NCI-H128 (cell line): ENCODE measurements at regions not wholly inside any gene's neighbourhood (a gene's known extent, or its start where the extent isn't known, plus 50 kb on each side); places are given as distances from the start of the nearest gene placed in this dataset.
A peak's percentile ranks its signal among the peaks of the same experiment; 100 is the strongest.

Experiments used
- DNase-seq: peaks from one replicate; lab custom pipeline; 2025; ENCODE audit not compliant: unreplicated experiment; lab: John Stamatoyannopoulos, UW

DNA sequence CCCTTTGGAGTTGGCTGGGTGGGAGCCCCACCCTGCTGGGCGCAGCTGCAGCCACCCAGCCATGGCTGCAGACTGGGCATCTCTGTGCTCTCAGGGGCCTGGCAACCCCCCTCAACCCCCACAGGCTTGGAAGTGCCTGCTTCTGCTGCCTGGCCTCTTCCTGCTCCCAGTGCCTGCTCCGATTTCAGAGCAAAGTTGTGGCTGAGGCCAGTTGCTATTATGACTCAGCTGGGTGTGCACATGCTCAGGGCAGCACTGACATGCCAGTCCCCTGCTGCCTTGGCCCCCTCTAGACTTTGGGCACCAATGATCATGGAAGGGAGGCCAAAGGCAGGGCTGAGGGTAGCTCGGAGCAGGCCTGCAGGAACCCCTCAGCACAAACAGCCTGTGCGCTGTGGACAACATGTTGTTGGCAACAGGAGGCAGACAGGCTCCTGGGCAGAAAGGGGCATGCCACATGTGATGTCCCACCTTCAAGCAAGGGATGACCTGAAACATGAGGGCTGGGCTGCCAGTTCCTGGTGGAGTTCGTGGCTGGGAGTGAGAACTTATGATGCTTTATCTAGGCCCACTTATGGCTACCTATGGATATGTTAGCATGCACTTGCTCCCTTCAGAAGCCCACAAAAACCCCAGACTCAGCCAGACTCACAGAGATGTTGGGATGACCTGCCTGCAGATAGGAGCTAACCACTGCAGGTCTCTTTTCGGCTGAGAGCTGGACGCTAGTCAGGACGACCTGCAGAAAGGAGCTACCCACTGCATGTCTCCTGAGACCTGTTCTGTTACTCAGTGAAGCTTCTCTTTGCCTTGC is 96.4 kb upstream of the AMOTL1 start:
- DNase-seq: no peak

DNA sequence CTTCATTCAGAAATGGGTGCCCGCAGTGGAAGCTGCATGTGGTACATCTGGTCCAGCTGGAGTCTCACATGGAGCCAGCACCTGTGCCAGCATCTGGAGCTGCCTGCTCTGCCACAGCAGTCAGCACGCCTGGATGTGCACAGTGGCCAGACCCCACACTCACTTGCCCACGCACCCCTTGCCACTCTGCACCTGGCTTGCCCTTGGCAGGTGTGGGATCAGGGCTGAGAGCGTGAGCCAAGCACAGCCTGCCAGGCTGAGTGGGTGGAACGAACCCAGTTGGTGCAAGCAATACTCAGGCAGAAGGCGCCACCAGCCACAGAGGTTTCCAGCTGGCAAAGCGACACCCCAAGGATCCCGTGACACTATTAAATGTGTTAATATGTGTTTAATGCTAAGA is 95.5 kb upstream of the AMOTL1 start:
- DNase-seq: no peak

DNA sequence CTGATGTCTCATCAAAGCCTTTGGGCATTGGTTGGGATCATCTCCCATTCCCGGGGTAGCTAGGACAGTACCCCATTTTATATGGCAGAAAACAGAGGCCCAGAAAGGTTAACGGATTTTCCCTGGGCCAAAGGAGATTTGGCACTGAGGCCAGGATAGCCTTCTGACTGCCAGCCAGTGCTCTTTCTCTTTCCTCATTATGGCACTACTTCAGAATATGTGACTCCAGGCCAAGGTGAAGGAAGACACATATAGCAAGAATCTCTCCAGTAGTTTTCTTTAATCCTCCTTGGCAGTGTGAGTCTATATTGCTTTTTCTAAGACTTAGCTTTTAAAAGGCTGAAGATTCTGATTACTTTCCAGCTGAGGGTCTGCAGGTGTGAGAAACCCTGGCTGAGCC is 94.8 kb upstream of the AMOTL1 start:
- DNase-seq: no peak

DNA sequence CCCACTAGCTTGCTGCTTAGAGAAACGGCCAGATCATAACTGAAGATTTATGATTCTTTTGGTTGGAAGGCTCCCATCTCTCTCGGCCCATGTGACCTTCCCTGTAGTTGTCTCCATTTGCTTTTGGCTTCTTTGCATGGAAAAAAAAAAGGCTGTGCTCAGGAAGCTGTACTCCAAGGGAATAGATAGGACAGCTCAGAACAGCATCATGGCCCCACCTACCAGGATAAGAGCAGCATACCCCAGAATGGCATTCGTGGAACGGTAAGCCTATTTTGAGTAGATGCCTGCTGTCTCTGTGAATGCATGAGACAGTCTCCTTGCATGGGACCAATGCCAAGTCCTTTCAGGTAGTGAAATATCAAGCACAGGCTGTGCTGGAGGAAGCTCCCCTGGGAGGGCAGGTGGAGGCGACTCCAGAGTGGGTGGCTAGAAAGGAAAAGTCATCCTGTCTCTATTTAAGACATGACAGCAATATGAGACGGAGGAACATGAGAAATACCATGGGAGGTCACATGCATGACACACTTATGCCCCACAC is 94.1 kb upstream of the AMOTL1 start:
- DNase-seq: peak; percentile 39

DNA sequence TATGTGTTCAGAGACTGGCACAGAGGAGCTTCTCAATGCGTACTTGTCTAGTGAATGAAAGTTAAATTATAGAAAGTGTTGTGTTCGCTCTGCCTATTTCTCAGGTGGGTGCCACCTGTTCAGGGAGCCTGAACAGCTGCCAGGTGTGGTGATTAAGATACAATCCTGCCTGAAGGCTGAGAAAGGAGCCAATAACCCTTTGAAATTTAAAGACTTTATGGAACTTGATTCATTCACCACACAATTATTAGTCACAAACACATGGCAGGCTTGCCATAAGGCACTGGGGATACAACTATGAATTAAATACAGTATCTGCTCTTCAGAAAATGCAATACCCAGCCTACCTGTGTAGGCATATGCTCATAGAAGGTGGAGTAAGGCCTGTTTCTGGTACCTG is 92.9 kb upstream of the AMOTL1 start:
- DNase-seq: no peak

DNA sequence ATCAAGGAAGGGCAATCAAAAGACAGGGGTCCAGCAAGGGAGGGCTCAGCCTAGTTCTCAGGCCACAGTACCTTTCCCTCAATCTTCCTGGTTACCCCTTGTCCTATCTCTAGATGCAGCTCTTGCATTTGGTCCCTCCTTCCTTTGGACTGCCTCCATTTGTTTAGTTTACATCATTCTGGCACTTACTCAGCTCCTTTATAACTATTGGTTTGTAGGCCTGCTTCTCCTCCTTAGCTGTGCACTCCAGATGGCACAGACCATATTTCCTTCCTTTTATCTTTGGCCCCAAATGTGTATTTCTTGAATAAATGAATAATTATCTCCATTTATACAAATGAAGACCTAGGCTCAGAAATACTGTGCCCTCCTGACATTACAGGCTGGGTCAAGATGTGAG is 92.3 kb upstream of the AMOTL1 start:
- no peak for DNase-seq

DNA sequence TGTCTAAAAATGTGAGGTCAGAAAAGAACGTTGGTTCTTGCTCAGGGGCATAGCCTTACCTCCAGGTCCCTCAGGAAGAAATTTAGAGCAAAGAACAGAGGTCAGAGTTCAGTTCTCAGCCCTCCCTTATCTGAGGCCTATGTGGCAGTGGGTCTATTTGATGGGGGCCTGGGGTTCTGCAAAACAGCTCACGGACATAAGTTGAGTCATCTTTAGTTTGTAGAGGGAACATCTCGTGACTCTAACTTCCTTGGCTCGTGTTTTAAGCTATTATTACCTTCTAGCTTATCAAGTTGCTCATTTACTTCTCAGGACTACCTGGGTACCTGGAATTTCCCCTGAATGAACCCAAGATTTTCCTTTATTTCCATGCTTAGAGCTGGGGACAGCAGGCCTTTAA is 91.3 kb upstream of the AMOTL1 start:
- no peak for DNase-seq

DNA sequence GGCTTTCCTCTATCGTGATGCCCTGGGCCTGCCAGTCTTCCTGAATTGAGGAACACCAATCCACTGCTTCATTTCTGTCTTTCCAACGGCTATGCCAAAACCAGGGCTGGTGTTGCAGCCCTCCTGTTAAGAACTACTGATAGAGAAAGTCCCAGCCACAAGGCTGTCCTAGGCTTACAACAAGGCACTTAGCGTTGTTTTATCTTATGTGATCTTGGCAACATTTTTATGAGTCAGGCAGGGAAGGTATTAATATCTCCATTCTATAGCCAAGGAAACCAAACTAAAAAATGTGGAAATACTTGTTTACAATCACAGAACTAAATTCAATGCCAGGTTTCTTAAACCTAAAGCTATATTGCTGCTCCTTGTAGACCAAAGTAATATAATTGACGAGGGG is 89.9 kb upstream of the AMOTL1 start:
- no peak for DNase-seq

DNA sequence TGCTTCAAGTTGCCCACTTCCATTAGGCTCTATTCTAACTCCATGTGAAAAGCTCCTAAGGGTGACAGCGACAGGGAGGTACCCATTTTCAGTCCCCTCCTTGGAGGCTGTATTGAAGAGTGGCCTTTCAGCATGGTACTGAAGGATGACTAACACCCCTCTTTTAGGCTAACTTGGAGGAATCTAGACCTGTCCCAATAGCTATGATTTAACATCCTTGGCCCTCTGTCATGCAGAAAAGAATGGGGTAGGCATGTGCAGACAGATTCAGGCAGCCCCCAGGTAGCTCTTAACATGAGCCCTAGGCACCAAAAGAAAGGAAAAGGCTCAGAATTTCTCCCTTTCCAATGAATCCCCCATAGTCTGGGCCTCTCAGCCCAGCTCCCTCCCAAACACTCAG is 89.3 kb upstream of the AMOTL1 start:
- DNase-seq: no peak

DNA sequence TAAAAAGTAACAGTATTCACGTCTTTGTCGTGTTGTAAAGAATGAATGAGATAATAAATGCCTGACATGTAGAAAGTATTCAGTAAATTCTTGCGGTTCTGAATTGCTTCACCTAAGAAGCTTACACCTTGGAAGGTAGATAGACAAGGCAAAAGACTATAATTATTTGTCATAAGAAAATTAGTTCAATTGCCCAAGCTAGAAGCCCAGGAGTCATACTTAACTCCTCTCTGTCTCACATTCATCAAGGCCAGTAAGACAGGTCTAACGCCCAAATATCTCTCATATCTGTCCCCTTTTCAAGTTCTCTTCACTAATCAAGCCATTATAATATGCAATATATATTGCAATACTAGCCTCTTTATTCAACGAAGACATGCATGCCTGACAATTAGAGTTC is 87.7 kb upstream of the AMOTL1 start:
- DNase-seq: no peak

DNA sequence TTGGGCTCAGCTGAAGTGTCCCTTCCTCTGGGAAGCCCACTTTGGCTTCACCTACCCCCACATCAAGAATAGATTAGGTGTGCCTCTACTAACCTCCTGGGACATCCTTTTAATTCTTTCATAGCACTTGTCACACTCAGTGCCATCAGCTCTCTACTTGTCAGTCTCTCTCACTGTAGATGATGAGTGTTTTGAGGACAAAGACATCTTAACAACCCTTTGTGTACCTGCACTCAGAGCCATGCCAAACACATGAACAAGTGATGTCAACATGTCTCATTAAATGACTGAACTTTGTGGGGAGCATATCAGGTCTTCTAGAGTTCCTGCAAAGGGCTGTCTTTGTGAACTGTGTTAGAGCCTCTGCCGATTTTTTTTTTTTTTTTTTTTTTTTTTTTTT is 87.0 kb upstream of the AMOTL1 start:
- no peak for DNase-seq

DNA sequence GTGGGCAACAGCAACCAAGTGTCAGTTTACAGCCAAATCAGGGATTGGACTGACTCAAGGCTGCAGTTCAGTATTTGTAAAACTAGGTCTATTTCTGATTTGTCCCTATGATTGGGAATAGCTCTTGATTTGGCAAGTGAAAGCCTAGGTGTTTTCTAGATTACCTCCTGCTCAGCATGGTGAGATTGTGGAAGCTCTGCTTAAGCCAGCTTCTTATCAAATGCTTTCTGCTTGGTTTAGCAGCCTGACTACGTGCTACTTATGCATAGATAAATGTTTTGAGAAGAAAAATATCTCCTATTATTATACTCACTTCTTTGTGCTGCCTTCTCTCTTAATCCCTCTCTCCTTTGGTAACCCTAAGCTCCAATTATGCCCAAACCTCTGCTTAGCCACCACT is 86.3 kb upstream of the AMOTL1 start:
- DNase-seq: no peak

DNA sequence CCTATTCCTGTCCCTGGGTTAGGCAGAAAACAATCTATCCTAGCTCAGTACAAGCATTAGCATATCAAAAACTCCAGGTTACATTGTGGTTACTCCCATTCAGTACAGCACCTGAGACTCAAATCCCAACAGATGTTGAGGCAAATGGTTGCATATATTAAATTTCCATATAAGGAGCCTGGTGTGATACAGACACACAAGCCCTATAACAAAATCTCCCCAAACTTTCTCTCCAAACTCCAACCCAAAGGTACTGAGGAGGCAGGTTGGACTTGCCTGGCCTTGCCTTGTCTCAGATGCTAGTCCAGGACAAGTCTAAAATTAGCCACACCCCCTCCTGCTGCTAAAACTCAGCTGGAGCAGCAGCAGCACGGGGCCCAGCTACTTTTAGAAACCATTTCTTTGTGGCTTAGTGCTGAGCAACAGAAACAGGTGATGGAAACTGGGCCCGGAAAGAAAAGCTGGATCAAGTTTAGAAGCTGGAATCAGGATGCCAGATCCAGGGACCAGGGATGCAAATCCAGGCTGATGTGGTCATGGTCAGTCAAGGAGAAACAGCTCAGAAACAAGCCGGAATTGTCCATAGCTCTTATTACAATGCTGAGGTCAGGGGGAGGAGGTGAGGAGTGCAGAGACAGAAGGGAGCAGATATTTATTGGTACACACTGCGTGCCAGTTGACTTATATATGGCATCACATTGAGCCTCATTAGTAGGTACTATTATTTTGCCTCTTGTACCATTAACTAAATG is 73.7 kb upstream of the AMOTL1 start:
- no peak for DNase-seq

DNA sequence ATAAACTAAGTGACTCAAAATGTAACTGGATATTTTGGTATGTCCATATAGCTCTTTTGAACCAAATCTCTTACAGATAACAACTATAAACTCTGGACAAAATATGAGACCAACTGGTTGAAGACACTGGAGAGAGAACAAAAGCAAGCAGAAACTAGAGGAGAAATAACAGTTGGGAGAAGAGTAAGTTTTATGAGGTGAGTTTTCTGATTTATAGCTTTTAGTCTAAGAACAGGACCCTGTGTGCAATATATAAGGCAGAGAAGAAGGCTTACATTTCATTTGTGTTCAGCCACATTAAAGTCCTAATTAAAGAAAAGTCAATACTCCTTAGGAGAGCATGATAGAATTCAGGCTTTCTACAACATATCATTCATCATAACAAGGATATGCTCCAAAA is 71.0 kb upstream of the AMOTL1 start:
- DNase-seq: no peak

DNA sequence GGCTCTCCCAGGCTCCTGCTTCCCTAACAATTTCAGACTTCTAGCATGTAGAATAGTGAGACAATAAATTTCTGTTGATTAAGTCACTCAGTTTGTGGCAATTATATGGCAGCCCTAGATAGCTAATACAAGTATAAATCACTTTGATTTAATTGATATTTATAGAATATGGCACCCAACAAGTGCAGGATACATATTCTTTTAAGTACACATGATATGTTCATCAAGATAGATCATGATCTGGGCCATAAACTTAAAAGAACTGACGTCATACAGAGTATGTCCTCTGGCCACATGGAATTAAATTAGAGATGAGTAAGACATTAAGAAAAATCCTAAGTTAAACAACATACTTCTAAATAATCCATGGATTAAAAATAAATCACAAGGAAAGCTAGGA is 67.5 kb upstream of the AMOTL1 start:
- DNase-seq: no peak

DNA sequence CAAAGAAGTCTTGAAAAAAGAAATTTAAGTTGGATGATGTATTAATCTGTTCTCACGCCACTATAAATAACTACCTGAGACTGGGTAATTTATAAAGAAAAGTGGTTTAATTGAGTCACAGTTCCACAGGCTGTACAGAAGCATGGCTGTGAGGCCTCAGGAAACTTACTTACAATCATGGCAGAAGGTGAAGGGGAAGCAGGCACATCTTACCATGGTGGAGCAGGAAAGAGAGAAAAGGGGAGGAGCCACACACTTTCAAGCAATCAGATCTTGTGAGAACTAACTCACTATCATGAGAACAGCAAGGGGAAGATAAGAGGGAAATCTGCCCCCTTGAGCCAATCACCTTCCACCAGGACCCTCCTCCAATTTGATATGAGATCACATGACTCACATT is 65.7 kb upstream of the AMOTL1 start:
- no peak for DNase-seq

DNA sequence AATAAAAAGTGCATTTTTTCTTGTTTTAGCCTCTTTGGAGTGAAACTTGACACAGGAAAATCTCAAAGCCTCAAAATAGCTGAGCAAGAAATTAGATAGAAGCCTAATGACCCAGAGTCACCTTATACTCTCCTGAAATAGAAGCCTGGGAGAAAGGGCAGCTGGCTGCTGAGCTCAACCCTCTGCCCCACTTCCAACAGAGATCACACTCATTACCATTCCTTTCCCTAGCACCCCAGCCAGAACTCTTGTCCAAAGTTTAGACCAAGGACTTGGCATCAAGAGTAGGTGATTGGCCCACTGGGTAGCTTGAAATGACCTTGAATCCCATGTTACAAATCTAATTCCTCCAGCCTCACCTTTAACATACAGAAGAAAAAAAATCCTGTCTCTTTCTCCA is 62.7 kb upstream of the AMOTL1 start:
- no peak for DNase-seq

DNA sequence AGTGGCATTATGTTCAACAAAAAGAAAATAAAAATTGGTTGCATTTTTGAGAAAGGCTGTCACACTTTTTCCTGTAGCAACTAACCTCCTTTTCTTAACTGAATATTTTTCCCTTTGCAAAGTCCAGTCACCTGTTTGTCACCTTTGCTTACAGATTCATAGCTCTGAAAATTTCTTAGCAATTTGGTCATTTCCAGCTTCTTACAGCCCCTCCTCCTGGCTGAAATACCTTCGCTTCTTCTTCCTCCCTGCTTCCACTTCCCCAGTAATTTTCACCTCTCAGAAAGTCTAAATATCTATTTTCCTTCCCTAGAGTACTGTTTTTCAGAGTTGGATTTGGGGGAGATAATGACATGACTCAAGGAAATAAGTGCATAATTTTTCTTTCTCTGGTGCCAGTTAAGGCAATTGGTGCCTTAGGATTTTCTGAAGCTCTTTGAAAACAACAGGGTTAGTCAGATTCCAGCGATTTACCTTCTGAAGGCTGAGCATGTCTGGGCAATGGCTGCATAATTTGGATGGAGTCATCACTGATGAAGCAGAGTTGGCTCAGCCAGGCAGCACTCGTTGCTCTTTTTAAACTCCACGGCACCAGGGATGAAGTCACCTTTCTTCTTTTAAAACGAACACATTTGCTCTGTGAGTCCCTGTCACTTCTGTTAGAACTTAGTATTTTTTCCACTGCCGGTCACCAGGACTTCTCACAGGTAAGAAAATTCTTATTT is 62.1 kb upstream of the AMOTL1 start:
- DNase-seq: no peak

DNA sequence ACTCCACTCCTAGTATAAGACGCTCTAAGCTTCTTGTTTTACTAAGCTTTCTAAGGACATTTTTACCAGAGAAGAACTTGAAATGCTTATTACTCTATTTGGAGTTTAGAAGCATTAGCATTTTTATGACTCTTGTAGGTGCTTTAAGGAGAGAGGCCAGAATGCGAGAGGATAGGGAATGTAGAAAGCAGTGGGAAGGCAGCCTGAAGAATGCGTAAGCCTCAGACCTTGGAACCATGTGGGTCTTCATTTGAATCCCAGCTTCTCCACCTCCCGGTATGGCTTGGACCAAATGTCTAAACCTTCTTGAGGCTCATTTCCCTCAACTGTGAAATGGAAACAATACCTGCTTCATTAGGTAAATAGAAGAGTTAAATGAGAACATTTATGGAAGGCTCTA is 60.0 kb upstream of the AMOTL1 start:
- DNase-seq: no peak

DNA sequence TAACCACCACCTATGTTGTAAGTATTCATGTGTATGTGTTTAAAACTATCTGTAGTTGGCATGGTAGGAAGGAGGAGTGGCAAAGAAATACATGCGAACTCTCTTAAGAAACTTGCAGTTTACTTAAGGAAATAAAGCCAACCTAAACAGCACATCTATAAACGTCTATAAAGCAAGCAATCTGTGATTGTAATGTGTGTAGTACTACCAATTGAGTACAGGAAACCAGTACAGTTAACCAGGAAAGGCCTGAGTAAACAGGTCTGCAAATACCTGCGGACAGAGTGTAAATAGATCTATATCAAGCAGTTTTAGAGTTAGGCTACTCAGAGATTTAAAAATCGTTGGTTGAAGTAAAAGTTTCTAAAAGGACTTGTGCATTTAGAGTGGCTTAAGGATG is 59.5 kb upstream of the AMOTL1 start:
- no peak for DNase-seq

DNA sequence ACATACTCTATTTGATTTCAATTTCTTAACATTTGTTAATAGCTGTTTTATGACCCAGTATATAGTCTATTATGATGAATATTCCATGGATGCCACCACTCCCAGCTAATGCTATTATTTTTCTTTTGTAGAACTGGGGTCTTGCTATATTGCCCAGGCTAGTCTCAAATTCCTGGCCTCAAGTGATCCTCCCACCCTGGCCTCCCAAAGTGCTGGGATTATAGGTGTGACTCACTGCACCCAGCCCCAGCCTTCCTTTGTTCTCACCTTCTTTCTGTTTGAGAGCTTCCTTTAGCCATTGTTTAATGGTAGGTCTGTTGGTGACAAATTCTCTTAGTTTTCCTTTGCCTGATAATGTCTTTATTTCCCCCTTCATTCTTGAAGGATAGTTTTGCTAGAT is 52.9 kb upstream of the AMOTL1 start:
- no peak for DNase-seq

DNA sequence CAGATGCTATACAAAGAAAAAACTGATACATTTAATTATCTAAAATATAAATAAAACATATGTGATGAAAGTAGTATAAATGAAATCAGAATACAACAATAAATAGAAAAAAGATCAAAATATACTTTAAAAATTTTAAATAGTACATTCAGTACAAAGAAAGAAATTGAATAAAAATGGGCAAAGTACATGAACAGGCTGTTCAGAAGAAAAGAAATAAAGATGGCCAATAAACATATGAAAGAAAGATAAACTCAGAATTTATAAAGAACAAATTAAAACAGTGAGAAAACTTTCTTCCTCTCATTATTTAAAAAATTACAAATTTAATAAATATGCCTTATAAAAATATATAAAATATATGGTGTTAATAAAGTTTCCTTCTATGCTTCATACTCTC is 50.5 kb upstream of the AMOTL1 start:
- no peak for DNase-seq
